Activated CD8-positive, alpha-beta memory T cell treated with anti-CD3 and anti-CD28 coated beads for 1 hour (primary cell): ENCODE measurements at regions not wholly inside any gene's neighbourhood (a gene's known extent, or its start where the extent isn't known, plus 50 kb on each side); places are given as distances from the start of the nearest gene placed in this dataset.
"Not testable (repeated sequence)": the region's sequence is repeated elsewhere in the genome, so short reads cannot be mapped to it uniquely, and the experiment has no call there.

ENCODE experiments used
- DNase-seq, 2 donors: peaks; one replicate each; pipeline ENCODE4 v3.0.0-alpha.2; 2020; ENCODE audit warnings: low read depth in 1 of 2; ENCODE audit errors: extremely low read depth in 1 of 2

DNA sequence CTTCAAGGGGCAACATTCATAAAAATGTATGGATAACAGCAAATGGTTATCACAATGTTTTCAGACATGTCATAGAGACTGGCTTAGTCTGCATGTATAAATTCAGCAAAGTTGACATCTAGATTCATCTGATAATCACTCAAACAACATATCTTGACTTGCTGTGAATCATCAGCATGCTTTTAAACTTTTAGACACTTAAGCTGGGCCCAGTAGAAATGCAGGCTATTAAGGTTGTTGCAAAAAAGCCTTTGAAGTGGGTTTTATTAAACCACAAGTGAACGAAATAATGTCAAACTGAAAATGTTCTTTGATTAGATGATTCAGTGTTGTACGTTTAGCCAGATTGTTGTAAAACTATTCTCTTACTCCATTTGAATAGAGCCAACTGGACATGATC lies 759.6 kb downstream of the NXPH1 start:
- no peak for DNase-seq

- no peak for DNase-seq
Measured at GRCh38 chr7:9200626-9201025, 767.2 kb downstream of the NXPH1 start.

GRCh38 chr7:9201928-9202327 lies 768.5 kb downstream of the NXPH1 start:
- DNase-seq = no peak

- DNase-seq = no peak
Measured at GRCh38 chr7:9204571-9204970, 771.2 kb downstream of the NXPH1 start.

- DNase-seq = no peak
Measured at GRCh38 chr7:9210114-9210513, 776.7 kb downstream of the NXPH1 start.

DNA sequence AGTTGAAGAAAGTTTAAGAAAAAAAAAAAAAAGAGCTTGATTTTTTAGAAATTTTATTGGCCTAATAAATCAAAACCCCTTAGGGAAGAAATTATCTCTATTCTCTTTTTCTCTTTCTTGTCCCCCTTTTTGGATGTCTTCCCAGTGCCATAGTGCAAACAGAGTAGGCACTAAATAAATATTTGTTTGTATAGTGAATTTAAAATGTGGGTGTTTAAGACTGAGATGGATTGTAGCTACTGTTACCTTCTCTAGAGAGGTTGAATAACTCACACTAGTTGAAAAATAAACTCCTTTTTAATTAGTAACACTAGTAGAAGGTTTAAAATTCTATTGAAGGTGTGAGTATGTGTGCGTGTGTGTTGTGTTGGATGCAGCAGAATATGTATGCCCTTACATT lies 783.8 kb downstream of the NXPH1 start:
- DNase-seq = no peak

DNA sequence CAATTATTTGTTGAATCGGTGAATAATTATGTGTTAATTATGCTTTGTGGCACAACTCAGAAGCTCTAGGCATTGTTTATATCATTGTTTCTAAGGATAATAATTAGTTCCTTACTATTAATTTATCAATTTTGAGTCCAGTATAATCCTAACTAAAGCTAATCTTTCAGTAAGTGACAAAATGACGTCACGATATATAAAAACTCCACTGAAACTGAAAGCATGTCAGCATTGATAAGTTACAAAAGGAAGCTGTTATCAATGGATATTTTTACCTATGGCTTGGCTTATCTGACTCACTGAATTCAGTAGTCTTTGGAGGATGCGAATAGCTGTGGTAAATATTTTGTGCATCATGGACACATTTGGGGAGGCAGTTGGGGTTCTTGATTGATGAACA lies 793.1 kb downstream of the NXPH1 start:
- DNase-seq = no peak

DNA sequence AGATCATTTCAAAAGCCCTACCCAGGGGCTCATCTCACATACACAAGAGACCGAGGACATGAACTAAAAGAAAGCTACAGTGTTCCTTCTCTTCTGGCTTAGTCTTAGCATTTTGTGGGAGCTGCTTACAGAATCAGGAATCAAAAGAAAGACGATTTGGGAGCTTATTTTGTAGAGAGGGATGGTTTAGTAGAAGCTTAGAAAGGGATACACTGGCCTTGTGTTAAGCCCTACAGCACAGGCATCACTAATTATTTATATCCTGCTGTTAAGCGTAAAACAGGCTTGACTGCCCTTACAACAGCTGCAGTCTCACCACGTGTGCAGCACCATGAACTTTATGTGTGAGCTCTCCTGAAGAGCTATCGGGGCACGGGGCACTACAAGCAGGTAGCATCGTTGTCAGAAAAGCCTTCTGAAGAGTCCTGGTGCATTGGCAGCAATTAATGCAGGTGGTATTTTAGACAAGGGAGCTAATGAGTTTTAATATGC lies 798.3 kb downstream of the NXPH1 start:
- DNase-seq = no peak

DNA sequence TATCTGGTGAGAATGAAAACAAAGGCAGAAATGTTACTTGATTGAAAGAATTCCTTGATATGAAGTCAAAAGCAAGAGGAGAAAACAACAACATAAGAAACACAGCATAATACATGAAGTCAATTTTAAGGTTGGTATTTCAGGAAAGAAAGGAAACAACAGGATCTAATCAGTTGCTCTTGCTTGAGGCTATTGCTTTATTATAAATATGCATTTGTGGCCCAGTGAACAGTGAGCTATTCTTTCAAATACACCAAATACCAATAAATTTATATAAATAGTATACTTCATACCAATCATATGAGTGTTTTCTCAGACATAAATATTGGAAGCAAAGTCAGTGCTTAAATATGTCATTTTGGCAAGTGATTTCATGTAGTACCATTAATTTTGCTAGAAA lies 806.6 kb downstream of the NXPH1 start:
- no peak for DNase-seq

- DNase-seq = no peak
Measured at GRCh38 chr7:9241826-9242225, 808.4 kb downstream of the NXPH1 start.

DNA sequence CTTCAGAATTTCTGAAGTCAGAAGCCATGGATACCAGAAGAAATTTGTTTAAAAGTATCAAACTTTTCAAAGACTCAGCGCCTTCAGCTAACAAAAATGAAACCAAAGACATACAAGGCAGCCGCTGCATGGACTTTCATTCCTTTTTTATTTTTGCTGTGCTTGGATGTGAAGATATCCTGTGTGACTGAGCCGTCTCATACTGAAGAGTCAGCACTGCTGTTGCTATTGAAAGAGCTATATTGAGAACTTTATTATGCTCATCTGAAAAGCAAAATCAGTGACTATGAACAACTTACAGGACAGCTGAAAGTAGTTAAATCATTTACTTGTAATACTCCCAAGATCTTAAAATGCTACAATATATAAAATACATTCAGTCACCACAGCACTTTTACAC lies 809.2 kb downstream of the NXPH1 start:
- DNase-seq = no peak

DNA sequence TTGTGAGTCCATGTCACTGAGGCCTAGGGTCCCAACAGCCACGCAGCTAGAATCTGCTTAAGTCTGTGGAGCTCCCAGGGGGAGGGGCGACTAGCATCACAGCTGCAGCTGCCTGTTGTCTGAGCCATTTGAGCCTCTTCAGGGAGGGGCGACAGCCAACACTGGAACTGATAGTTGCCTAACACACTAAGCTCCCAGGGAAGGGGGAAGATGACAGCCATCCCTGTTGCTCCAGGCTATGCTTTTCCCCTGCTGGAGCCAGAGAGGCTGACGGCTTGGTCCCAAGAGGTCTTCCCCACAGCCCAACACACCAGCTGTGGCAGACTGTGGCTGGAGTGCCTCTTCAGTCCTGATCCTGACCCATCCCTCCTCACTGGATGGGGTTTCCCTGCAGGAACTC lies 817.5 kb downstream of the NXPH1 start:
- DNase-seq = no peak

- DNase-seq = no peak
Measured at GRCh38 chr7:9264395-9264794, 831.0 kb downstream of the NXPH1 start.

DNA sequence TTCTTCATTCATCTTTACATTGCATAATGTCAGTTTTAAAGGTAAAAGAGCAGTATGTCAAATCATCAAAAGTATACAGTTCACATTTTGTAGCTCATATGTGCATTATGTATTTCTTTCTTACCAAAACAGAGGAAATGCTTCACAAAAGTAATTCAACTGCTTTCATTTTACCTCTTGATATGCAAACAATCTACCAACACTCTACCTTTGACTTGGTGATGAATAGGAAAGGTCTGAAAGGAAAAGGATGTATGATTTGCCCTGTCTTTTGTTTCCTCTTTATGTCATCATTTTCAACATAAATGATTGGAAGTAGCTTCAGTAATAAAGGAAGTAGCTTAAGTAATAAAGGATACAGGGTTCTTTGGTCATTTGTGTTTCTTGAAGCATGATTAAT lies 846.7 kb downstream of the NXPH1 start:
- no peak for DNase-seq

GRCh38 chr7:9283246-9283645 lies 849.8 kb downstream of the NXPH1 start:
- no peak for DNase-seq

GRCh38 chr7:9302436-9302835 lies 869.0 kb downstream of the NXPH1 start:
- DNase-seq = no peak

DNA sequence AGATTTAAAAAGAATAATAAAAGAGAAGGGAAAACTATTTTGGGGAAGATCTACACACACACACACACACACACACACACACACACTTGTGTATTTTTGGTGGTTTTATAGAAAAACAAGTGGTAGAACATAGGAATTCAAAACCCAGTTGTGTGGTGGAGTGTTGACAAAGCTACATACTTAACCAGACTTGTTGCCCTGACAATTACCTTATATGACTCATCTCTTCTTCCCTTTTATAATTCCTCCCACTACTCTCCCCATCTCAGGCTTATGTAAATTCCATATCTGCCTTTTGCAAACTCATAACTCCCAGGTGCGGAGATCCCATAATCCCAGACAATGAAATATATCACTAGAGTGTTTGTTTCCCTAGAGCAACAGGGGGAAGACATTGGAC lies 873.7 kb downstream of the NXPH1 start:
- no peak for DNase-seq

DNA sequence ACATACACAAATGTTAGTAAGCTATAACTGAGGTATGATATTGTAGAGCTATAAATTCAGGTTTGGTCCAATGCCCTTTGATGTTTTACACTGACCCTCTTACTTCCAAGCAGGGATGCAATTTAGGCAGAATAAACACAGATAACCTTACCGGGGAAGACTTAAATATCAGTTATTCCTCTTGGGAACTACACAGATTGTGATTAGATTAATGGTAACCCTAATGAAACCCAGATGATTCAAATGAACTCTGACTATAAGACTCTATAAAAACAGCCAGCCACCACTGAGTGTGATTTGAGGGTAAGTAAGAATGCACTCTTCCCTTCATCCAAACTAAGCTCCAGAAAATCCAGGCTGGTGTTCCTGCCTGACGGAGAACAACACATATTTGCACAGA lies 891.1 kb downstream of the NXPH1 start:
- no peak for DNase-seq

- no peak for DNase-seq
Measured at GRCh38 chr7:9328296-9328695, 894.9 kb downstream of the NXPH1 start.

DNA sequence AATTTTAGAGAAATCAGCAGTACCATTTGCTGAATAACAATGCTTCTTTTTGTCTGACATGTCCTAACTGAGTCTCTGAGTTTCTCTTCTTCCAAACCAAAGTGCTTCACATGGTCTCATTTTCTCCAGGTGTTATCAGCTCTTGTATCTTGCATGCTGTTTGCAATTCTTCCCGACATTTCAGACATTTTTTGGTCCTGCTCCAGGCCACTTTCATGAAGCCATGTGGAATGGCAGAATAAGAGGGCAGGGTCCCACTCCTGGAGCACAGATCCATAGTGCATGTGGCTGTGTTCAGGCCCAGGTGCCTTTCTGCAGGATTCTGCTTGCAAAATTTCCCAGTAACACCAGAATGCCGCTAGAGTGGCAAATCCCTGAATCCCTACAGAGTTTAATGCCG lies 916.2 kb downstream of the NXPH1 start:
- no peak for DNase-seq

GRCh38 chr7:9391221-9391620 lies 957.8 kb downstream of the NXPH1 start:
- DNase-seq = no peak

GRCh38 chr7:9391984-9392383 lies 958.6 kb downstream of the NXPH1 start:
- no peak for DNase-seq

DNA sequence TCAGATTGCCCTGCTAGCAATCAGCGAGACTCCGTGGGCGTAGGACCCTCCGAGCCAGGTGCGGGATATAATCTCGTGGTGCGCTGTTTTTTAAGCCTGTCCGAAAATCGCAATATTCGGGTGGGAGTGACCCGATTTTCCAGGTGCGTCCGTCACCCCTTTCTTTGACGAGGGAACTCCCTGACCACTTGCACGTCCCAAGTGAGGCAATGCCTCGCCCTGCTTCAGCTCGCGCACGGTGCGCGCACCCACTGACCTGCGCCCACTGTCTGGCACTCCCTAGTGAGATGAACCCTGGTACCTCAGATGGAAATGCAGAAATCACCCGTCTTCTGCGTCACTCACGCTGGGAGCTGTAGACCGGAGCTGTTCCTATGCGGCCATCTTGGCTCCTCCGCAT lies 971.0 kb downstream of the NXPH1 start:
- DNase-seq = not testable (repeated sequence)

DNA sequence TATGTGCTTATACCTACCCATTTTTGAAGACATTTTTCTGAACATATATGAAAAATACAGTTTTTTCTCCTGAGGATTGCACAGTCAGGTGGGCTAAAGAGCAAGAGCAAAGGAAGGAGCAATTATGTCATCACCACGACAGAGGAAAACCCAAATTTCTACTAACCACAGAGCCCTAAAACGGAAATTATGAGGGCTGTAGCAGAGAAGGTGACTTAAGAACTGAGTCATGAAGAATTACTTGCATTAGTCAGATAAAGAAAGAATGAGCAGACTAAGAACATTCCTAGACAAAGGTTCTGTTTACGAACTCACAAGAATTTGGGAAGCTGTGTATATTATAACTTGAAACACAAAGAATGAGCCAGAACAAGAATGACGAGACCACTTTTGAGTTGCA lies 974.4 kb downstream of the NXPH1 start:
- DNase-seq = no peak
